Nucleus accumbens (tissue), 56 donors: ENCODE measurements at regions not wholly inside any gene's neighbourhood (a gene's known extent, or its start where the extent isn't known, plus 50 kb on each side); places are given as distances from the start of the nearest gene placed in this dataset.
"Not testable (repeated sequence)": the region's sequence is repeated elsewhere in the genome, so short reads cannot be mapped to it uniquely, and the experiment has no call there.

ENCODE experiments used
- DNase-seq, 56 donors: peaks; one replicate each; lab custom pipeline; 2025; lab: John Stamatoyannopoulos, UW

GRCh38 chr2:104975851-104976250 is 62.0 kb upstream of the MRPS9 start:
- no peak for DNase-seq

GRCh38 chr2:104976603-104977120 is 61.2 kb upstream of the MRPS9 start:
- peak in 11 of 56 donors; percentile 2 to 27 (median 8) for DNase-seq

DNA sequence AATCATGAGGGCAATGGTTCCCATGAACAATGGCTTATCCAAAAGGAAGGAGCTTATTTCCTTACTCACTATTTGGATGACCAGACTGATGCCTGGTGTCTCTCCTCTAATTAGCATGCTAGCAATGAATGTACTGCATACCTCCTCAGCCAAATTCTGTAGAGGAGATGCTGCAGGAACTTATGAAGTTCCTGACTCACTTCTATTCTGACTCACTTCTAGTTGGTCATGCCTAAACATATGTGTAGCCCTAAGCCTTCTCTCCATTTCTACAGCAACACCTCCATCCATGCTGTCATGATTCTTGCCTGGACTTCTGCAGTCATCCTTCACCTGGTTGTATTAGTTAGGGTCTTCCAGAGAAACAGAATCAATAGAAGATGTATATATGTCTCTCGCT is 59.9 kb upstream of the MRPS9 start:
- no peak for DNase-seq

GRCh38 chr2:104979786-104980185 is 58.1 kb upstream of the MRPS9 start:
- not testable (repeated sequence) for DNase-seq

DNA sequence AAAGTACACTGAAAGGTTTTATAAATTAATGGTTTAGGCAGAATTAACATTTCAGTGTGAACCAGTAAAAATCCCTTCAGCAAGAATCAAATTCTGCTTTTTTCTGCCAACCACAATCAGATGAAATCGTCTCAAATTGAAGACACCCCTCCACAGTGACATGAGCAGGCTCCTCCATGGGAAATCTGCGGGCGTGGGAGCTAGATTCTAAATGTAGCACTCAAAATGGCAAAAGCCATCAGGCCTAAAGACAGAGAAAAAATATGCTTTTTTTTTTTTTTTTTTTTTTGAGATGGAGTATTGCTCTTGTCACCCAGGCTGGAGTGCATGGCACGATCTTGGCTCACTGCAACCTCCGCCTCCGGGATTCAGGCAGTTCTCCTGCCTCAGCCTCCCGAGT is 55.8 kb upstream of the MRPS9 start:
- DNase-seq, result peak in 7 of 56 donors; percentile 4 to 43 (median 13)
